Stimulated activated CD4-positive, alpha-beta T cell treated with anti-CD3 and anti-CD28 coated beads, Interleukin-4, amount 100 ng/mL, for 4 hours (primary cell): ENCODE measurements at regions not wholly inside any gene's neighbourhood (a gene's known extent, or its start where the extent isn't known, plus 50 kb on each side); places are given as distances from the start of the nearest gene placed in this dataset.
"Not testable (repeated sequence)": the region's sequence is repeated elsewhere in the genome, so short reads cannot be mapped to it uniquely, and the experiment has no call there.

Source experiments
- DNase-seq, 2 experiments: peaks; one replicate each; pipeline ENCODE4 v3.0.0-alpha.2; 2020

DNA sequence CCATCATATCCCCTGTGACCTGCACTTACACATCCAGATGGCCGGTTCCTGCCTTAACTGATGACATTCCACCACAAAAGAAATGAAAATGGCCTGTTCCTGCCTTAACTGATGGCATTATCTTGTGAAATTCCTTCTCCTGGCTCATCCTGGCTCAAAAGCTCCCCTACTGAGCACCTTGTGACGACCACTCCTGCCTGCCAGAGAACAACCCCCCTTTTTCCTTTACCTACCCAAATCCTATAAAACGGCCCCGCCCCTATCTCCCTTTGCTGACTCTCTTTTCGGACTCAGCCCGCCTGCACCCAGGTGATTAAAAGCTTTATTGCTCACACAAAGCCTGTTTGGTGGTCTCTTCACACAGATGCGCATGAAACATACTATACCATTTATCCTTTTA, 279.7 kb upstream of the CHRM3 start:
- not testable (repeated sequence) for DNase-seq

DNA sequence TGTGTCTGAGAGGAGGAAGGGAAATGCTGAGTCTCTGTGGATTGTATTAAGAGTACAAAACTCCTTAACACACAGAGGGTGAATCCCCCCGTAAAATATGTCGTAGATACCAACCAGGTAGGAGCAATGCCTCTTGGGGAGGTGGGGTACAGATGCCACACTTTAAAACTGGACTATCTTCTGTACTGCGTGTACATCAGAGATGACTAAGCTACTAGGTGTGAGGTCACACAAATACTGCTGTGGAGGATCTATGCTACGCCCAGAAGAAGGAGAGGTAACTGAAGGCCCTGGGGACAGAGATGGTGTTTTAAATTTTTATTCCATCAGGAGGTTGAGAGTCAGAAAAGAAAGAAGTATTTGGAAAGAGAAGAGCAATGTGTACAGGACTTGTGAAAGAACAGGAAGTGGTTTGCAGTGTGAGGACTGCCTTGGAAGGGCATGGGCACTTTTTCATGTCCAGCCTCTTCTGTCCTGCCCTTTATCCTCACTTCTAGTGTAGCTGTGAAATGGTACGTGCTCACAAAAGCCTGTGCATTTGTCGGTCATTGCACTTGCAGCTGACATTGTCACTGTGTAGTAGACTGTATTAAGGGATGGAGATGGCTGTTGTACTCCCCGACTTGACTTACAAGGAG, 287.8 kb upstream of the CHRM3 start:
- no peak for DNase-seq

DNA sequence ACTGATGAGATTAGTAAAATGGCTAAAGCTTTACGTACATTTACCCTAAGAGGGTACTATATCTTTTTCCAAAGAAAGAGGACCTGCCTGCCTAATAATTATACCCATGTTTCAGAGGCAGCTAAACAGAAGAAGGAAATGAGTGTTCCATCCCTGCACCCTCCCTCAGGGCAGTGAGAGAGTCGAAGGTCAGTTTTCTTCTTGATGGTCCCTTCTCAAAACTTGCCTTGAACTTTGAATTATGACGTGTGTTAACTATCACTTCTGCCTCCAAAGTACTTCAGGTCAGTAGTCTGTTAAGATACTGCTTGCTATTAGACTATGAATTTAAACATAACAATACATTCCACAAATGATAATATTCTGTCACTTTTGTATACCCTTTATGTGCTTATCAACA, 294.8 kb upstream of the CHRM3 start:
- no peak for DNase-seq

- DNase-seq: no peak
These were observed 301.8 kb upstream of the CHRM3 start for GRCh38 chr1:239084459-239085080.

DNA sequence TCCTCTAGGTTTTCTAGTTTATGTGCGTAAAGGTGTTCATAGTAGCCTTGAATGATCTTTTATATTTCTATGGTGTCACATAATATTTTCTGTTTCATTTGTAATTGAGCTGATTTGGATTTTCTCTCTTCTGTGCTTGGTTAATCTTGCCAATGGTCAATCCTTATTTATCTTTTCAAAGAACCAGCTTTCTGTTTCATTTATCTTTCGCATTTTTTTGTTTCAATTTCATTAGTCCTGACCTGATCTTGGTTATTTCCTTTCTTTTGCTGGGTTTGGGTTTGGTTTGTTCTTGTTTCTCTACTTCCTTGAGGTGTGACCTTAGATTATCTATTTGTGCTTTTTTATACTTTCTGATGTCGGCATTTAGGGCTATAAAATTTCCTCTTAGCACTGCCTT, 304.4 kb upstream of the CHRM3 start:
- DNase-seq: not testable (repeated sequence)

DNA sequence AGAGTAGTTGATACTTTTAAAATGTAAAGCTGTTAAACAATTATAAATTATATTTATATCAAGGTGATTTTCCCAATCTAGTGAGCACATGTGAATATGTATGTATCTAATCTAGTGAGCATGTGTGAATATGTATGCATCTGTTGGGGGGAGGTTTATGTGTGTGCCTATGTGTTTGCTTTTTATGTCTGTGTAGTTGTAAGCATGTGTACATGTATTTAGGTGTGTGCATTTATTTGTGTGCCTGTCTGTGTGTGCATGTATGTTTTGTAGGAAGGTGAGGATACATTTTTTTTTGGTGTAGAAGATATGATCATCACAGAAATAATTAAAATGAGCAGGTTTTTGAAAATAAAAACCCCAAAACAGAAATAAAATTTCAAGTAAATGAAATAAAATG, 318.9 kb upstream of the CHRM3 start:
- DNase-seq: no peak

GRCh38 chr1:239067058-239067457, 319.3 kb upstream of the CHRM3 start:
- DNase-seq: no peak

GRCh38 chr1:239061770-239062169, 324.6 kb upstream of the CHRM3 start:
- no peak for DNase-seq

- no peak for DNase-seq
These were observed 328.2 kb upstream of the CHRM3 start for GRCh38 chr1:239058190-239058589.

DNA sequence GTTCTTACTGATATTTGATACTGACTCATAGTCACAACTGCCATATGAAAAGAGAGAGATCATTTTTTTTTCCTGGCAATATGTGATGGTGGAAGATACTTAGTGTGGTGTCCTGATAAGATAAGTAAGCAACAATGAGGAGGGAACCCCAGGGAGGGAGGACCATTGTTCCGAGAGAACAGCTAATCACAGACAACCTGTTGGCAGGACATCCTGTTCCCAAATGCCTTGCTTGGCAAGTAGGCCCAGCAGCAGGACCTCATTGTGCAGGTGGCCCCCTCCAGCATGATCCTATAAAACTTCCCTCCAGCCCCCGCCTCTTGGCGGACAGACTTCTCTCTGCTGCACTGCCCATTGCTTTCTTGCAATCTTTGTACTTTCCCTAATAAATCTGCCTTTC, 329.4 kb upstream of the CHRM3 start:
- DNase-seq: no peak

DNA sequence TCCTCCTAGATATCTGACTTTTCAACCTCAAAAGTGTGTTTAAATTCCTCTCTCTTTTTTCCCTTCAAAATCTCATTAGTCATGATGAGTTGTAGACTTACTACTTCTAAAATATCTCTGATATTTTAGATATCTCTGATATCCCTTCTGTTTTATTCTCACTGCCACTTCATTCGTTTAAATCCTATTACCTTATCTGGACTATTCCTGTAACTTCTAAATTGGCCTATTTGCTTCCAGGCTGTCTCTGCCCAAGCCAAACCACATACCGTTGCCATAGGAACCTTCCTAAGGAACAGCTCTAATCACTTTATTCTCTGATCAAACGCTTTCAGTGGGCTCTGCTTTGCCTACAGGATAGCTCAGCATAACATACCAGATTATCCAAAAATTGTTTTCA, 333.1 kb upstream of the CHRM3 start:
- DNase-seq: no peak

GRCh38 chr1:239049571-239049970, 336.8 kb upstream of the CHRM3 start:
- DNase-seq: no peak

DNA sequence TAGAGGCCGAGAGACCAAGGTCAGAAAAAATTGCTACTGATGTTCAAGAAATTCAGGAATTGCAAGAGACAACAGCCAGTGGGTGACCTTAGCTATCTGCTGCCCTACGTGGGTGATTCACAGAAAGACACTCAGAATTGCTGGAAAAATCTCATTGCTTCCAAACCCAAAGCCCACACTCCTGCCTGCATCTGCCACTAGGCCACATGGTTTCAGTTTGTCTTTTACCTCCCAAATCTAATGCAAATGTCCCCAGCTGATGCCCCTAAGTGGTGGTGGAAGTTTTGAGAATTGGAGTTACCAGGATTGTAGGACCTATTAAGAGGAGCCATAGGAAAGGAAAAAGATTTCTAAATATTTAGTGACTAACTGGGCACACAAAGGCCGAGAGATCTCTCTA, 341.5 kb upstream of the CHRM3 start:
- DNase-seq: no peak

DNA sequence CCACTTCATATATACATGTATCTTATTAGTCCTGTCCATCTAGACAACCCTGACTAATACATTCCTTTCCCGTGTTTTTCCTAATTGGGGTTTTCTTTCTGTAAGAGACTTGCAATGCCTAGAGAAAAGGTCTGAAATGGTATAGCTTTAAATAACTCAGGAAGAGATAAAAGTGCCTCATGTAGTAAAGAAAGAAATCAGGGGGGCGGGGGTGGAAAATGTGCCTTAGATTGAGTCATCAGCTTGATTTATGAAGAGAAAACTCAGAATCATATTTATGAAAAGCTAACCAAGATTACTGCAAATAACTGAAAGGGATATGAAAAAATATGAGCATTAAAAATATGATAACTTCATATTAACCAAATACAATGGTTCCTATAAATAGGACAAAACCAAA, 345.8 kb upstream of the CHRM3 start:
- DNase-seq: no peak

- DNase-seq: no peak
These were observed 355.1 kb upstream of the CHRM3 start for GRCh38 chr1:239031310-239031709.

- DNase-seq: no peak
These were observed 360.2 kb upstream of the CHRM3 start for GRCh38 chr1:239025997-239026694.

- no peak for DNase-seq
These were observed 361.1 kb upstream of the CHRM3 start for GRCh38 chr1:239025223-239025622.

GRCh38 chr1:239023732-239024360, 362.5 kb upstream of the CHRM3 start:
- no peak for DNase-seq

DNA sequence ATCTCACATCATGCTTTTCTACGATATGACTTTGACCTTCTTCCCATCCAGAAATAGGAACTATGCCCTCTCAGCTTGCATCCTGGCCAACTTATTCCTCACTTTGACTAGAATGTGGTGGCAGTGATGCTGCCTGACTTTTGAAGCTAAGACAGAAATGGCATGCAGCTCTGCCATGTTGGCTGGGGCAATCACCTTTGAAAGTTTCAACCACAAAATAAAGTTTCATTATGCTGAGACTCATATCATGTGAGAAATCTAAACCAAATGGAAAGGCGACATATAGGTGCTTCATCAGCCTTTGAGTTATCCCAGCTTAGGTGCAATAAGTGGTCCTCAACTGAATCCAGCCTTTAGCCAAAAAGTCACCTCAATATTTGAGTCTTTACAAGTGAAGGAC, 370.0 kb upstream of the CHRM3 start:
- no peak for DNase-seq

- no peak for DNase-seq
These were observed 375.0 kb upstream of the CHRM3 start for GRCh38 chr1:239011382-239011781.

DNA sequence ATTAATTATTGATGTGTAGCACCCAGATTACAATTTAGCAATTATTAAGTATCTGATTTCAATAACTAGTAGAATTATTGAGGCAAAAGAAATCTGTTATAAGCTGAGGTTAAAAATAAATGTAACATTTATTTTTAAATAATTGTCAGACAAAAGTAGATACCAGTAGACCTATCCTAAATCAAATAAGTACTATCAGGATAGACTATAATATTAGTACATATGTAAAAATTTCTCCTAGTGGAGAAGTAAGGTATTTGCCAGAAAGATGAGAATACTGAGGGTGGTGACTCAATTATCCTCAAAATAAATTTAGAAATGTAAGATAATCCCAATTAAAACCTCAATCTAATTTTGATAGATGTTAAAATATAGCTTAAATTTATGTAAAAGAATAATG, 377.8 kb upstream of the CHRM3 start:
- DNase-seq: no peak

DNA sequence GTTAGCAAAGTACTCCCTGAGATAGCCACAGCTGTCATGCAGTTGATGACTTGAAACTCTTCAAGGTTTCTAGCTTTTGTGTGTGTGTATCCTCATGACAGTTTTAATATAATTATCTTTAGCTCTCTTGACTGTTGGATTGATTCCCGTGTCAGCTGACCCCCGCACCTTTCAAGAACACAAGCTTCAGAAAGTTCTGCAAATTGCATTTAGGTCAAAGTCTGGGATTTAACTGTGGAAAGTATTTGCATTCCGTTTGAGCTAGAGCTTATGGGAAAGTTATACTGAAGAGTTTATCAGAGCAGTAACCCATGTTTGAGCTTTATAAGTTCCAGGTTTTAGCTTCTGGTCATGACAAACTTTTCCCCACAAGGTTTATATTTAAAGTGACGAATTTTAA, 380.1 kb upstream of the CHRM3 start:
- DNase-seq: no peak

DNA sequence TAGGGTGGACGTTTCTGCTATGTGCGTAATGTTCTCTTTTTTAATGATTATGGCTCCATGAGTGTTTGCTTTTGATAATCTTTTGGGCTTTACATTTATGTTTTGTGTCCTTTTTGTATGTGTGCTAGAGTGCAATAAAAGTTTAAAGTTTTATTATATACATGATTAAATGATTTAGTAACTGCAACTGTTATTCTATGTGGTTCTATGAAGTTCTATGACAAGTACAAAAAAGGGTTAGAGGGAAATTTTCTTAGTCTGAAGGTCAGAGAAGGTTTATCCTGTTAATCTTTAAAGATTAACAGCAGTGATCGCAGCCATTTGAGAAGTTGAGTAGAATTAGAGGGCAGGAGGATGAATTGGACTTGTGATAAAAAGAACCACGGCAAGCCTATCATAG, 386.4 kb upstream of the CHRM3 start:
- DNase-seq: no peak

DNA sequence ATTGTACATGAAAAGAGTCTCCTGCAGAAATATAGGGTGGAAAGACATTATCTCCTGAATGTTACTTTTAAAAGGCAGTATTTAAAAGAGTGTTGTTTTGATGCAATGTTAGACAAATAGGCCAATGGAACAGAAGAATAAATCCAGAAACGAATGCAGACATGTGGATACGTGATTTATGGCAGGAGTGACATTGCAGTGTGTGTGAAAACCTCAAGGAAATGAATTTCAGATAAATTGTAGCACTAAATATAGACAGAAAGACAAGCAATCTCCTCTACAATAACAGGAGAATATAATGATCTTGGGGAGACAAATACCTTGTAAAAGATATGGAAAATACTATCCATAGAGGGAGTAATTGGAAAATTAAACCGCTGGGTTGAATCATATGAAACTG, 387.8 kb upstream of the CHRM3 start:
- no peak for DNase-seq
